Fibroblast of peridontal ligament (primary cell): ENCODE measurements at regions not wholly inside any gene's neighbourhood (a gene's known extent, or its start where the extent isn't known, plus 50 kb on each side); places are given as distances from the start of the nearest gene placed in this dataset.

Experiments used
- DNase-seq: peaks from one replicate; pipeline ENCODE4 v3.0.0-alpha.2; 2010; ENCODE audit errors: extremely low read depth

DNA sequence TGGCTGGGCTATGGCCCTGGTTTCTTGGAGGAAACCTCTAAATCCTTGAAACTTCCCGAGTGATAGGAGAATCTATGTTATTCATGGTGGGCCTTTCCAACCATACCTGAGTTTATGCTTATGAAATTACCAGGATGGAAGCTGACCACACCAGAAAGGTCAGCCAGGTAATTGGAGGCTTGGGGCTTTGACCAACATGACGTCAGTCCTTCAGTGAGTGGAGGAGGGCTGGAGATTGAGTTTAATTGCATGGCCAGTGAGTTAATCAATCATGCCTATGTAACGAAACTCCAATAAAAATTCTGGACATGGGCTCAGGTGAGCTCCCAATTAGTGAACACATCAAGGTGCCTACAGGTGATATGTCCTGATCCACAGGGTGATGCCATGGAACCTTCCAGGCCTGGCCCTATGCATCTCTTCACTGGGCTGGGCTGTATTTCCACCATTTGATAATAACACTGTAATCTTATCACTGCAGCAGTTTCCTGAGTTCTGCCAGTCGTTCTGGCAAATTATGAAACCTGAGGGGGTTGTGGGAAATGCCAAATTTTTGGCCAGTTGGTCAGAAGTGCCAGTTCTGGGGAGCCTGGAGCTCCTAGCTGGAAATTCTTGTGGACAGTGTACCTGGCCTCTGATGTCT, 106.5 kb downstream of the CDH26 start:
- no peak for DNase-seq

DNA sequence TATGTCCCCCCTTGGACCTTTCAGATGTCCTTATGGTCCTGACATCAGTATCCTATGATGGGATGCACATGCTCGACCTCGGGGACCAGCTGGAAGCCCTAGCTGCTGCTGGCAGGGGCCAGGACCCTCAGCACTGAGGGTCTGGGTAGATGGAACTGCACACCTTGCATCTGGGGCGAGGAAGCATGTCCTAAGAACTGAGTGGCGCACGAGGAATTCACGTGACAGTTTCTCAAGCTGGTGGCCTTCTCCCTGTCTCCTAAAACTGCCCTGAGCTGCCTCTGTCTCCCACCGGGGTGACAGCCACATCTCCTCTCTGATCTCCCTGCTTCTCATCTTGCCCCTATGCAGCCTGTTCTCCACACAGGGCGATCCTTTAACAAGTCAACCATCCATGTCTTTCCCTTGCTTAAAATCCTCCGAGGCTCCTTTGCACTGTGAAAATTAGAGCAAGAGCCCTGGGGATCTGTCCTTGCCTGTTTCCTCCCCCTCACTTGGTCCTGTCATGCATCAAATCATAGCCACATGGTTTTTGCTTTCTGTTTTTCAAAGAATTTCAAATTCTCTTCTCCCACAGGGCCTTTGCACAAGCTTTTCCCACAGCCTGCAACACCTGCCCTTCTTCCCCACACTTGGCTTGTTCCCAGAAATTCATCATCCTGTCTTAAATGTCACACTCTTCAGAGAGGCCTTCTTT, 107.7 kb downstream of the CDH26 start:
- no peak for DNase-seq

DNA sequence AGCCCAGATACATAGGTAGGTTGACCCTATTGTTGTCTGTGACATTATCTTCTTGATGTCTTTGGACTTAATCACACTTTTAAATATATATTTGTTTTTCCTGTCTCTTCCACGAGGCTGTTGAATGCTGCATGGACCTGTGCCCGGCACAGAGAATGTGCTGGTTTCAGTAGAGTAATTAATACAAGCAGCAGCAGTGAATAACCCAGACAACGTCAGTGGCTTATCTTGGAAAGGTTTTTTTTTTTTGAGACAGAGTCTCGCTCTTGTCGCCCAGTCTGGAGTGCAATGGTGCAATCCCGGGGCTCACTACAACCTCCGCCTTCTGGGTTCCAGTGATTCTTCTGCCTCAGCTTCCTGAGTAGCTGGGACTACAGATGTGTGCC, 108.2 kb downstream of the CDH26 start:
- DNase-seq: no peak

DNA sequence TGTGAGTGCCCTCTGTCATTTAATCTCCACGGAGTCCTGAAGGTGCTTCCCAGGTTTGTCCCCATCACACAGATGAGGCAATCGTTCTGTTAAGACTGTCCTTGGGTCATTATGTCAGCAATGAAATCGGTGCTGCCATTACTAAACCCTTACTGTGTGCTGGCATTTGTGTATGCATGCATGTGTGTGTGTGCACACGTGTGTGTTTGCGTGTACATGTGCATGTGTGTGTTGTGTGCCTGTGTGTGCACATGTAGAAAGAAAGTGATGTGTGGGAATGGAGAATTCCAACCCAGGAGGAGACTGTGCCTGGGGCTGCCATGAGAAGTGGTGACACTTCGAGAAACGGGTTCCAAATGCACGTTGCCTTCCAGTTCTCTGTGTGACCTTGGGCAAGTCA, 110.3 kb downstream of the CDH26 start:
- DNase-seq: no peak

DNA sequence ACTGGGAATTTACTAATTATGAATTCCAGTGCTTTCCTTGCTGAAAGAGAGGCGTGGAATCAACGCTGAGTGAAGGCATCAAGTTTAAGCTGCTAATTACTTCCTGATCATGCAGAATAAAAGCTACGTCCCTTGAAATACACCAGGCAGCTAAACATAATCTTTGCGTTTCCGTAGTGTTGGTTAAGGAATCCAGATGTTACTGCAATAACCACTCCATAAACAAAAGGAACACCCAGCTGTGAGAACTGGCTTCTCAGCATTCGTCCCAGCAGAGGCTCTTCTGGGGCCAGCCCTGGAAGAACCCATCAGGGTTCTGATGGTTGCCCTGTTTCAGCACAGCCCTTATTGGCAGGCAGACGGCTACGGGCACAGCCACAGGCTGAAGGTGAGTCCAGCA, 111.4 kb downstream of the CDH26 start:
- no peak for DNase-seq

DNA sequence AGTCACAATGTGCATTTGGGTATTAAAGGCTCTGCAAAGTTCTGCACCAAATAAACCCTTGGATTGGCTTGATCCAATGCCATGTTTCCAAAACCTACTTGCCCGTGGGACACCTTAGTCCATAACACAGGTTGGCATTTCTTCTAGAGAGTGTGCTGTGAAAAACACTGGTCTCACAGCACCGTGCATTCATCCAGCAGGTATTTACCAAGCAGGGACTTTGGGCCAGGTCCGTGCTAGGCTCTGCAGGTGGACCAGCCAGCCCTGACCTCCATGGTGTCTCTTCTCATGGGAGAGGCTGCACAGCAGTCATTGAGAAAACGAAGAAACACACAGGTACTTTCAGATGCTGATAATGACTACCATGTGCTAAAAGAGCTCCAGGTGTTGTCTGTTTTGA, 112.6 kb downstream of the CDH26 start:
- DNase-seq: no peak

DNA sequence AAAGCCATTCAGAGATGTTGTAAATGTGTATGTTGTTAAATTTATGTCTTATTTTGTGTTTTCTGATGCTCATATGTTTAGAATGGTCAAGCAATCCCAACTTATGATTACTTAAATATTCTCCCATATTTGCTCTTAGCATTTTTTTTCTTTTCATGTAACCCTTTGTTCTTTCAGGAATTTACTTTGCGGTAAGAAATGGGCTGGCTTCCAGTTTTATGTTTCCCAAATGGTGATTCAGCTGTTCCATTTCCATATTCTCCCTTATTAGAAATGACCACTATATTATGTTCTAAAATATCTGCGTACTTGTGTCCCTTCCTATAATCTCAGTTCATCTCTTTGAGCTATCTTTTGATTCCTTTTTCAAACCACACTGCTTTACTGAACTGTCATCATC, 113.7 kb downstream of the CDH26 start:
- no peak for DNase-seq

DNA sequence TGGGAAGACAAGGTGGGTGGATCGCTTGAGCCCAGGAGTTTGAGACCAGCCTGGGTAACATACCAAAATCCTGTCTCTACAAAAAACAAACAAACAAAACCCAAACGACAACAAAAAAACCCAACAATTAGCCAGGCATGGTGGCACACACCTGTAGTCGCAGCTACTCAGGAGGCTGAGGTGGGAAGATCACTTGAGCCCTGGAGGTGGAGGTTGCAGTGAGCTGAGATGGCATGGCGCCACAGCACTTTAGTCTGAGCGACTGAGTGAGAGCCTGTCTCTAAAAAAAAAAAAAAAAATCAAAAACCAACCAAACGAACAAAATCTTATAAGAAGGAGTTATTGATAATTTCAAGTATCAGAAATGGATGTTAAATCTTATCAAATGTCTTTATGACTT, 114.9 kb downstream of the CDH26 start:
- DNase-seq: no peak

DNA sequence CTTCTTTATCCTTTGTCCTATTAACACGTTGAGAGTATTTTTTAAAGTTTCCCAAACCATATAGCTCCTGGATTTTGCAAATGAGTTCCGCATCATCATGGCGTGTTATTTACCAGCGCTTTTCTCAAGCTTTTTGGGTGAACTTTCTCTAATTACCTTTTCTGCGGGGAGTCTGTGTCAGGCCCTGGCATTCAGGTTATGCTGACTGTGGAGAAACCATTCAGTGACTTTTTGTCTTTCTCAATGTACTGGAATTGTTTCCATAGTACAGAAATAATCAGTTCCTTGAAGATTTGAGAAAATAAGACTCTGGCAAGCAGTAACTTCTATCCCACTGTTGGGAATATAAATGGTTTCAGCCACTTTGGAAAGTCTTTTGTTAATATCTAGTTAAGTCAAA, 115.3 kb downstream of the CDH26 start:
- DNase-seq: no peak

DNA sequence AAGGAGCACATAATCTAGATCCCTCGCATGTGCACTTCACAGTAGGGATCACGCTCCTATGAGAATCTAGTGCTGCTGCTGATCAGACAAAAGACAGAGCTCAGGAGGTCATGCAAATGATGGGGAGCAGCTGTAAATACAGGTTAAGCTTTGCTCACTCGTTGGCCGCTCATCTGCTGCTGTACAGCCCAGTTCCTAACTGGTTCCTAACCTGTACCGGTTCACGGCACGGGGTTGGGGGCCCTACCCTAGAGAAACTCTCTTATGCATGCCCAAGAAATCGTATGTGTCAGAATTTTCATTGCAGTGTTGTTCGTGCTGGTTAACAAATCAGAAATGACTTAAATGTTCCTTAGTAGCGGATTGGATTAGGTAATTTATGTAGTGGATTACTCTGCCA, 116.1 kb downstream of the CDH26 start:
- DNase-seq: no peak

DNA sequence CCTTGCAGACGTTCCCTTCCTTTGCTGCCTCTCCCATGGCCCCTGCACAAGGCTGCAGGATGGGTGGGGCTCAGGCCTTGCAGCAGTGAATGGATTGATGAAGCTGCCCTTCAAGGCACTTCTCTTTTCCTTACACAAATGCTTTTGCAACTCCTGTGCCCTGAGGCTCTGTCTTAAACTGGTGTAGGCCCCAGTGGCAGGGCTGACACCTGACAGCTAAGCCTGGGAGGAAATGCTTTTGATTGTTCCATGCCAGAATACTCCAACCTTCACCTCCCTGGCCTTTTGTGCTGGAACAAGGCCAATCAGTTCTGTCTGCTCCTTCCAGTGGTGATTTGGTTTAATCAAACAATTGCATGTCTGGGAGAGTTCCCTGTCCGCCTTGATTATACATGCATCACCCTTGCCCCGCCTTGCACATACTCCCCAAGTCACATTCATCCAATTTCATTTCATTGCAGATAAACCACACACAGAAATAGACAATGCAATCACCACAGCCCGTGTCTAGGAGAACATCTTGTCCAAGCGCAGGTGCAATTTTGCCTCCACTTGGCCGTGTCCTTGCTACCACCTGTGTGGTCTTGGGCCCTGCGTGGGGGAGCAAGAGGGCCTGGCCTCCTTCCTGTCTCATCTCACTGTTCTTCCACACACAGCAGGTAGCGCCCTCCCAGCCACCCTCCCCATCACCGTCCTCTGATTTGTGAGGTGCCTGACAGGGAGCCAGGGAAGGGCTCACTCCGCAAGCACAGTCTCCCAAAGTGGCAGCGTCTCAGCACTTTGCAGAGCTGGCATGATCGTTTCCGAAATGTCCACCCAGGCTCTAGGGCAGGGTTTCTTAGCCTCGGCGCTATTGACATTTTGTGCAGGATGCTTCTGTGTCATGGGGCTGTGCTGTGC, 120.4 kb downstream of the CDH26 start:
- DNase-seq: no peak

DNA sequence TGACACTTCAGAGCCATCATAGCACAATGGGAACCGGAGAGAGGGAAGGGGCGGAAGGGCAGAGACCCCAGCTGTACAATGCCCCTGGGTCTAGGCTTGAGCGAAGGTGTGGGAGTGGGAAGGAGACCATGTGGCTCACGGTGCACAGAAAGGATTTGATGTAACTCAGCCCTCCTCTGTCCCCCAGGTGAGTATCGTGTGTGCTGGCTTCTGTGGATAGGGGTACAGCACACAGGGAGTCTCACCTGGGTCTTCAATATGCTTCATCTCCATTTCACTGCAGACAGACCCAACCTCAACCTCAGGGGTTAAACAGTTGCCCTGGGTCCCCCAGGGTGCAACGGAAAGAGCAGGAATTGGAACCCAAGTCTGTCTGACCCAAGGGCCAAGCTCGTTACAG, 122.2 kb downstream of the CDH26 start:
- no peak for DNase-seq

DNA sequence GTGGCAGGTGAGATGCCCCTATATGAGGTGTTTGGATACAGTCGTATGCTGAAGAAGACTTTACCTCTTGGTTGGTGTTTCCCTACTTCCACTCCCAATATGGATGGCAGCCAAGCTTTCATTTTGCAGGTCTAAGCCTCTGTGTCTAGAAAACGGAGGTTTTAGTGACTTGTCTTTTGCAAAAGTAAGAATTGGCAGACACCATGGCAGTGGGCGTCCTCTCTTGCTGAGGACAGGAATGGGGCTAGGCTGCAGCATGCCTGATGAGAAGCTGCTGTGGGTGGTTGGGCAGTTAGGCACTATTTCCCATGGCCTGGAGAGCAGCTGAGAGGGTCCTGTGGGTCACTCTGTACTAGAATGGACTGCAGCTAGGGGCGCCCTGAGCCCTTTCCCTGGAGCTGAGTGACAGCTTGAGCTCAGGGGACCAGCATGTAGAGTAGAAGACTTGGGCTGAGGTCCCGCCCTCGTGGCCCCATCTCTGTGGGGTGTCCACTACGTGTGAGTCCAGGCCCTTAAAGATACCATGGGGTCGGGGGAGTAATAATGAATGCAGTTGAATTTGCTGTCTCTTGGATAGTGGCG, 127.4 kb downstream of the CDH26 start:
- no peak for DNase-seq

DNA sequence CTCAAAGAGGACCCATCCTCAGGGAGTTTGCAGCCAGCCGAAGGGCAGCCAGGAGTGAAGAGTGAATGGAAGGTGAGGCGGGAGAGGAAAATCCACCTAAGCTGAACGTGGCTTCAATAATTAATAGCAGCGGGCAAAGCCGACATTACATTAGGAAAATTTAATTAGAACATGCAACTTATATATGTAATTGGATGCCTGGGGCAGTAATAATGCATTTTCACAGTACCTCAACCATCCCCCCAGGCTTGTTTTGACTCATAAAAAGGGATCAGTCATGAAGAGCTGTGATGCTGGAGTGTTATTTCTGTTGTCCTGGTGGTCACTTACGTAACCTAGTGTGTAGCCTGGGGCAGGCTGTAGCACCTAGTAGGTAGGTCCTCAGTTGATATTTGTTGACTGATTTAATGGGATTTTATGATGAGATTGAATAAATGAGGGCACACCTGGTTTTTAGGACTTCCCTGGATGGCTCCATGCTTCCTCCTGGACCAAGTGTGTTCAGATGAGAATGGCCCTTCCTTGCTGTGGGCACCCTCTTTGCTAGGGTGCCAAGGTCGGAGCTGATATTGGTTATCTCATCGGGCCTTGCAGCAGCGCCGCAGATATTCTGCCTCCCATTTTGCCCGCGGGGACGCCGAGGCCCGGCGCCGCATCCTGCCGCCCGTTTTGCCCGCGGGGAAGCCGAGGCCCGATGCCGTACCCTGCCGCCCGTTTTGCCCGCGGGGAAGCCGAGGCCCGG, 128.8 kb downstream of the CDH26 start:
- no peak for DNase-seq

DNA sequence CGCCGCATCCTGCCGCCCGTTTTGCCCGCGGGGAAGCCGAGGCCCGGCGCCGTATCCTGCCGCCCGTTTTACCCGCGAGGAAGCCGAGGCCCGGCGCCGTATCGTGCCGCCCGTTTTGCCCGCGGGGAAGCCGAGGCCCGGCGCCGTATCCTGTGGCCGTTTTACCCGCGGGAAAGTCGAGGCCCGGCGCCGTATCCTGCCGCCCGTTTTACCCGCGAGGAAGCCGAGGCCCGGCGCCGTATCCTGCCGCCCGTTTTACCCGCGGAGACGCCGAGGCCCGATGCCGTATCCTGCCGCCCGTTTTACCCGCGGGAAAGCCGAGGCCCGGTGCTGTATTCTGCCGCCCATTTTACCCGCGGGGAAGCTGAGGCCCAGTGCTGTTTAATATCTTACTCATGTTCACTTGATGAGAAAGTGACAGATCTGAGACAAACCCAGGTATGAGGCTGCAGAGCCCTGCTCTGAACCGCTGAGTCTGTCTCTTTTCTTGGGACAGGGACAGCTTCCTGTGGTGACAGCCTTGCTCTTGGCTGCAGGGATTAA, 129.4 kb downstream of the CDH26 start:
- DNase-seq: no peak

DNA sequence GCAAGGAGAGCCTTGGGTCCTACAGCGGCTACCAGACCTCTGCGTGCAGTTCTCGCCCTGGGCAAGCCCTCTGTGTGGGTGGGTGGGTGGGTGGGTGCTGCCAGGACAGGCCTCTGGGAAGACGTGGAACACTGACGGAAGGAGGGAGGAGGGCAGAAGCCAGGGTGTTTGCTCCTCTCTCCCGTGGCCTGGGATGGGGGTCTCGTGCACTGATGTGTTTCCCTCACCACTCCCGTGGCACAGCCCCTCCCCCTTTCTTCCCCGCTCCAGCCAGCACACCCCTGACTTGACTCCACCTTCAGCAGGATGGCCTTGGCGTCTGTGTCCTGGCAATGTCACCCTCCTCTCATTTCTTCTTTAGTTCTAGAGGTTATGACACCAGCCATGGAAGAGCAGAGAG, 130.0 kb downstream of the CDH26 start:
- no peak for DNase-seq

DNA sequence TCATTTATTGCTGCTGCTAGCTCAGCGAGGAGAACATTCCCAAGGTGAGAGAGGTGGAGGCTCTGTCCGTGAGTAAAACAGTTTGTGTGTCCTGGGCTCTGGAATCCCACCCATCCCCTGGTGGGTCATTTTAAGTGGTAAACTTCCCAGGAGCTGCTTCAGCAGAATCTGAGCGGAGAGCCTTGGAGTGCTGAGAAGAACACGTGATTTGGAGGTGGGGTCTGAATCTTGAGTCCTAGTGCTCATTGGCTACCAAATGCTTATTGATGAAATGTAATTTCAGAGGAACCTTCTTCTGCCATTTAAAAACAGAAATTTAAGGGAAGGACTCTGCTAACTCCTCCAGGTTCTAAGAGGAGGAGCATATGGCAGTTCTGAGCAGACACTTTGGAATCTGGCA, 132.4 kb downstream of the CDH26 start:
- DNase-seq: no peak

DNA sequence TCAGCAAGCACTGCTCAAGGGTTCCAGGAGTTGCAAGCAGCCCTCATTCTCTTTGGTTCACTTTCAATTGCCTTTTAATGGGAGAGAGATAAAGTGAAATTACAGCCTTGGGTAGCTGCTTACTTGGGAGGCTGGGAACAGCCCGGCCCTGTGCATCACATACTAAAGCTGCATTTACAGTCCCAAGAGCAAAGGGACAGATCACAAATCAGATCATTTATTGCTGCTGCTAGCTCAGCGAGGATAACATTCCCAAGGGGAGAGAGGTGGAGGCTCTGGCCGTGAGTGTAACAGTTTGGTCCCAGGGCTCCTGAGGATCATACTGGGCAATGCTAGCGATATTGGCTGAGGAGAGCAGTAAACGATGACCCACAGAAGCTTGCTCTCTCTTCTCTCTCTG, 133.1 kb downstream of the CDH26 start:
- DNase-seq: no peak

DNA sequence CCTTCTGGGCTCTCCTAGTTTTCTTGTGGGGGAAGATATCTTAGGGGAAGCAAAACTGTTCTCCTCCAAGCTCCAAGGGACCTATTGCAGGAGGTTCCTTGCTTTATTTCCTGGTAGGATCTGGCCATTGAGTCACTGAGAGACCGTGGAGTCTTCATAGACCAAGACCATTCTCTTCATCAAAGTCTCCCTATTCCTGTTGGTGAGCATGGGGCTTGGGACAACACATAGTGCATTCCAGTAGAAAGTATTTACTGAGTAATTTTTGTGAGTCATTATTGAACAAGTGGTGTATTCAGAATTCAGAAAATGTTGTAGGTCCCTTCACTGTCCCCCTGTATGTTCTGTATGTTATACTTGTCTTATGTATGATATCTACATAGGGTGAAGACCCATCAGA, 133.6 kb downstream of the CDH26 start:
- DNase-seq: no peak

DNA sequence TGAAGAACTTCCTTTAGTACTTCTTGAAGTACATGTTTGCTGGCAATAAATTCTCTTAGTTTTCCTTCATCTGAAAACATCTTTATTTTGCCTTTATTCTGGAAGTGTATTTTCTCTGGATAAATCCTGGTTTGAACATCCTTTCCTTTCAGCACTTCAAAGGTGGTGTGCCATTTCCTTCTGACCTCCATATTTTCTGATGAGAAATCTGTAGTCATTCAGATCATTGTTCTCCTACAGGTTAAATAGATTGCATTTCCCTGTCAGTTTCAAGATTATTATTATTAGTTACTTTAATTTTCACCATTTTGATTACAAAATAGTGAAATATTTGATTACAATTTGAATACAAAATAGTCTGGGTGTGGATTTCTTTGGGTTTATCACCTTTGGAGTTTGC, 134.5 kb downstream of the CDH26 start:
- DNase-seq: no peak

DNA sequence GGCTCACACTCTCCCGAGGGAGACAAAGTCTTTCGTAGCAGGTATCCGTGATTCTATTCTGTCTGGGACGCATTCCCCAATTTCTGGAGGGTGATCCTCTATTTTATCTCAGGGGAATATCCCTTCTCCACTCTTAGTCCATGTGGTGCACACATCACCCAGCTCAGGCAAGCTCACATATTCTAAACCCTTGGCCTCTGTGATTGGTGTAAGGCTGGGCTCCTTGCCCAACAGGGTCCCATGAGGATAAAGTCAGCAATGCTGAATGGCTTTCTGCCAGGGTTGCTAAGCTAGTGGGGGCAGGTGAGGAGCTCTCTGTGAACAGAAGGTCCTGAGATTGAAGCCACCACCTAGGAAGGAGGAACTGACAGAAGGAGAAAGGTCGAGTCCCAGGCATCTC, 137.2 kb downstream of the CDH26 start:
- DNase-seq: no peak

DNA sequence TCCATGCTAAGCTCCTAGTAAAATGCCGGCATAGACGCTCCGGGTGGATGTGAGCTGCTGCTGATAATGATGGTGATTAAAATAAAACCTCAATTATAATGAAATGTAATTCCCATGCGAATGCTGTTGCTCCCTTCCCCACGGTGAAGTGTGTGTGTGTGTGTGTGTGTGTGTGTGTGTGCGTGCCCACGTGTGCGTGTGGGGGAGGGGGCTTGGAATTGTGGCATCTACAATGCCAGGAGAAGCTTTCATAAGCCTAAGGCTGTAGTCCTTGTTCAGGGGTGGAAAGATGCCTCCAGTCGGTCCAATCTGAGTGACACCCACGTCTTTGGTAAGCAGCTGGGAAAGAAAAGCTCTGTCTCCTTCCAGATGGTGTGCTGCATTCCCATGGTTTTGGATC, 137.9 kb downstream of the CDH26 start:
- no peak for DNase-seq
